Calu3 (cell line): ENCODE measurements at regions not wholly inside any gene's neighbourhood (a gene's known extent, or its start where the extent isn't known, plus 50 kb on each side); places are given as distances from the start of the nearest gene placed in this dataset.

Experiments used
- BruUV-seq: library from RNA; stranded (reverse); fragments of 400-500 nt; replicated peaks from 2 replicates; lab custom pipeline; 2021; lab: Mats Ljungman, UMichigan
- CTCF ChIA-PET: fragments of 300-600 bp; sonication (Branson Sonifier 250); formaldehyde crosslinking; loops from one replicate; lab custom pipeline; 2022; ENCODE audit warnings: antibody characterized with exemption; lab: Charles Lee
- DNase-seq: peaks from one replicate; pipeline ENCODE4 v3.0.0; 2022
- H3K27ac Mint-ChIP-seq: one replicate; pipeline ENCODE4 v1.8.0; 2022; ENCODE audit warnings: mixed read lengths; ENCODE audit not compliant: unreplicated experiment
- H3K27me3 Mint-ChIP-seq: one replicate; pipeline ENCODE4 v1.8.0; 2022; ENCODE audit warnings: mixed read lengths; ENCODE audit not compliant: unreplicated experiment
- H3K36me3 Mint-ChIP-seq: one replicate; pipeline ENCODE4 v1.8.0; 2022; ENCODE audit warnings: mild to moderate bottlenecking, moderate library complexity, mixed read lengths; ENCODE audit not compliant: insufficient read depth, unreplicated experiment
- H3K4me1 Mint-ChIP-seq: one replicate; pipeline ENCODE4 v1.8.0; 2022; ENCODE audit warnings: mild to moderate bottlenecking, low read depth, mixed read lengths; ENCODE audit not compliant: unreplicated experiment
- H3K4me3 Mint-ChIP-seq: one replicate; pipeline ENCODE4 v1.8.0; 2022; ENCODE audit warnings: mild to moderate bottlenecking, low read depth, moderate library complexity, mixed read lengths; ENCODE audit not compliant: unreplicated experiment
- H3K9me3 Mint-ChIP-seq: one replicate; pipeline ENCODE4 v1.8.0; 2022; ENCODE audit warnings: low read depth, mixed read lengths; ENCODE audit not compliant: unreplicated experiment
- CTCF ChIP-seq: fragments of 200-600 bp; IDR thresholded peaks from one replicate; pipeline ENCODE4 v1.8.0; 2022; ENCODE audit warnings: antibody characterized with exemption; ENCODE audit not compliant: unreplicated experiment
- intact Hi-C: fragments of 100-400 bp; cut with micrococcal nuclease; formaldehyde crosslinking; loops from one replicate; pipeline ENCODE4 v1.10.0; 2022; ENCODE audit not compliant: unreplicated experiment

DNA sequence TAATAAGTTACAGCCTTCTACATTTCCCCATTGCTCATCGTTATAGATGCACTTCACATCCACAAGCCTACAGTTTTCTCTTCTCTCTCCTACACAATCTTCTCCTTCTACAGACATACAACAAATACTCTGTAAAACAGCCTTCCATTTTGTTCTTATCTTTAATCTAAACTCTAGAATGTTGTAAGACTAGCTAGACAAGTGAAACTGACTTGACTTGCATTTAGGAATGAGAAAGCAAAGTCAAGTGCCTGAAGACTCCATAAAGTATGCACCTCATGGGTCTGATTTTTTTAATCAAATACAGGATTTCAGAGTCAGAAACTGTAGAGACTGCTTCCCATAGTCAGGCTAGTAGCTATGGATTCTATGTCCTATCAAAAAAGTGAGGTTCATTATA lies 190.3 kb downstream of the KLHL28 start:
- BruUV-seq: no TSS peak
- H3K9me3 Mint-ChIP-seq: no peaks in the 10 kb centered on the region
- DNase-seq: no peak
- intact Hi-C loops: no loop called here
- CTCF ChIA-PET: no interaction called here
- H3K4me1 Mint-ChIP-seq: peaks cover 9% of the 10 kb centered on the region
- no peak overlapping the region for H3K4me3 Mint-ChIP-seq
- no peak overlapping the region for H3K27ac Mint-ChIP-seq
- no peaks in the 10 kb centered on the region for H3K27me3 Mint-ChIP-seq
- H3K36me3 Mint-ChIP-seq: no peaks in the 10 kb centered on the region
- TF ChIP-seq CTCF: no peak

DNA sequence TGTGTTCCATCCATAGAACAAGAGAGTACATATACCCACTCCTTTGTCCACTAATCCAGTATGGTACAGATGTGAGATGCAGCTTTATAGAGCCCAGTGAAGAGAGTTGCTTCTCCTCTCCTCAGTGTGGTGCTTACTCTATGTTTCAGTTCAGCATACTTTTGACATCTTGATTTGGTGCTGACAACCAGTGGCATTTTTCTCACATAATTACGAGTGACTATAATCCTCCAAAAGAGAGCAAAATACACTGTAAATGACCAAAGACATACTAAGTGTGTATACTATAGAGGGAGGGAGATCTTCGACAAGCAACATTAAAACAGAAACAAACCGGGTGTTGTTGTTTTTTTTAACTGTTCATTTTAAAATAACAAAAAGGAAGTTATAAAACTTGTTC lies 191.5 kb downstream of the KLHL28 start:
- H3K4me1 Mint-ChIP-seq: peaks cover 9% of the 10 kb centered on the region
- BruUV-seq: no TSS peak
- no peaks in the 10 kb centered on the region for H3K36me3 Mint-ChIP-seq
- H3K9me3 Mint-ChIP-seq: no peaks in the 10 kb centered on the region
- no peak overlapping the region for H3K4me3 Mint-ChIP-seq
- H3K27ac Mint-ChIP-seq: no peak overlapping the region
- CTCF ChIA-PET: no interaction called here
- no peak for DNase-seq
- intact Hi-C loops: no loop called here
- no peak for TF ChIP-seq CTCF
- H3K27me3 Mint-ChIP-seq: no peaks in the 10 kb centered on the region

- no TSS peak for BruUV-seq
- no peaks in the 10 kb centered on the region for H3K36me3 Mint-ChIP-seq
- H3K27ac Mint-ChIP-seq: no peak overlapping the region
- intact Hi-C loops: no loop called here
- no peak overlapping the region for H3K4me3 Mint-ChIP-seq
- no peaks in the 10 kb centered on the region for H3K27me3 Mint-ChIP-seq
- CTCF ChIA-PET: no interaction called here
- TF ChIP-seq CTCF: no peak
- peaks cover 9% of the 10 kb centered on the region for H3K4me1 Mint-ChIP-seq
- H3K9me3 Mint-ChIP-seq: no peaks in the 10 kb centered on the region
- no peak for DNase-seq
Measured at GRCh38 chr14:44768935-44769334, 192.8 kb downstream of the KLHL28 start.

- intact Hi-C loops: no loop called here
- CTCF ChIA-PET: no interaction called here
- H3K4me3 Mint-ChIP-seq: no peak overlapping the region
Measured at GRCh38 chr14:44767646-44768173, 194.0 kb downstream of the KLHL28 start.

More at GRCh38 chr14:44767646-44768173, 194.0 kb downstream of the KLHL28 start:
- no peak for DNase-seq
- H3K27ac Mint-ChIP-seq: no peak overlapping the region
- no peaks in the 10 kb centered on the region for H3K36me3 Mint-ChIP-seq
- TF ChIP-seq CTCF: no peak
- no TSS peak for BruUV-seq
- no peaks in the 10 kb centered on the region for H3K9me3 Mint-ChIP-seq
- peaks cover 9% of the 10 kb centered on the region for H3K4me1 Mint-ChIP-seq
- no peaks in the 10 kb centered on the region for H3K27me3 Mint-ChIP-seq
